HG03575 (cell line): ENCODE measurements at regions not wholly inside any gene's neighbourhood (a gene's known extent, or its start where the extent isn't known, plus 50 kb on each side); places are given as distances from the start of the nearest gene placed in this dataset.
"Not testable (repeated sequence)": the region's sequence is repeated elsewhere in the genome, so short reads cannot be mapped to it uniquely, and the experiment has no call there.

Source experiments
- ATAC-seq: cut with Tn5 transposase; IDR thresholded peaks from one replicate; pipeline ENCODE4 v1.9.1; 2021; ENCODE audit not compliant: unreplicated experiment, insufficient number of reproducible peaks, low FRiP score; ENCODE audit errors: extremely low read depth

- no peak for ATAC-seq
Measured at GRCh38 chr18:56492136-56492535, 146.3 kb downstream of the TXNL1 start.

- ATAC-seq: no peak
Measured at GRCh38 chr18:56490942-56491341, 147.4 kb downstream of the TXNL1 start.

GRCh38 chr18:56489893-56490292 lies 148.5 kb downstream of the TXNL1 start:
- no peak for ATAC-seq

GRCh38 chr18:56488739-56489138 lies 149.7 kb downstream of the TXNL1 start:
- no peak for ATAC-seq

GRCh38 chr18:56487801-56488200 lies 150.6 kb downstream of the TXNL1 start:
- ATAC-seq: no peak

GRCh38 chr18:56483386-56483785 lies 155.0 kb downstream of the TXNL1 start:
- no peak for ATAC-seq

GRCh38 chr18:56482813-56483212 lies 155.6 kb downstream of the TXNL1 start:
- ATAC-seq: not testable (repeated sequence)

- no peak for ATAC-seq
Measured at GRCh38 chr18:56481751-56482150, 156.6 kb downstream of the TXNL1 start.

GRCh38 chr18:56479841-56480240 lies 158.6 kb downstream of the TXNL1 start:
- ATAC-seq: no peak

DNA sequence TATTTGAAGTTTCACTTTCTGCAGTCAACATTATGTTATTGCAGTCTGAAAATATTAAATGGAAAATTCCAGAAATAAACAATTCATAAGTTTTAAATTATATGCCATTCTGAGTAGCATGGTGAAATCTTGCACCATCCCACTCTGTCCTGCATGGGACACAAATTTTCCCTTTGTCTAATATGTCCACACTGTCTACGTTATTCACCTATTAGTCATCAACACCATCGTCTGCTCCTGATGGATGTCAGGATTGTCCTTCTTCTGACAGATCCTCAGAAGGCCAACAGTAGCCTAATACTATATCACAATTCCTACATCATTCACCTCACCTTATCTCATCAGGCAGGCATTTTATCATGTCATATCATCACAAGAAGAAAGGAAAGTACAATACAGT lies 163.1 kb downstream of the TXNL1 start:
- ATAC-seq: no peak

DNA sequence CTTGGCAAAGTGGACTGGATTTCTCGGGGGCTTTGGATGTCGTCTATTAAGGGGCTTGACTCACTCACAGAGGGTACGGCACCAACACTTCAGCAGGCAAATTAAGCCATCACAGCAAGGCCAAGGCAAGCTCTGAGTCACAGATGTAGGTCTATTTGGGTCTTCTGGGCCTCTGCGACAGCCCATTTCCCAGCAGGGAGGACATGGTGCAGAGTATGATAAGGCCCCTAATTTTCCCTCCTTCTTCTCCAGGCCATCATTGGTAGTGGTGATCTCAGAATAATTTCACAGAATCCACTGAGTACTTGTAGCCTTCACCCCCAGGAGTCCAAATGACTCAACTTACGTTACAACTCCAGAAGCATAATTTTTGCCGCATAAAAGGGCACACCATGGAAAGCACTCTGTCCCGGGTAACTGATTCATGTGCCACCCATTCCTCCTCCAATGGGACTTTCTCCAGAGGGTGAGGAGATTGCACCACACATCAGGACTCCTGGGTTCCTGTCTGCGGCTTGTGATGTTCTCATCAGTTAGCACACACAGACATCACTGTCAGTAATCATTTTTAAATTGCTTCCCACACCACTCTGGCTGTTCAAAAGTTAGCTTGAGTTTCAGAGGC lies 164.9 kb downstream of the TXNL1 start:
- ATAC-seq: no peak

DNA sequence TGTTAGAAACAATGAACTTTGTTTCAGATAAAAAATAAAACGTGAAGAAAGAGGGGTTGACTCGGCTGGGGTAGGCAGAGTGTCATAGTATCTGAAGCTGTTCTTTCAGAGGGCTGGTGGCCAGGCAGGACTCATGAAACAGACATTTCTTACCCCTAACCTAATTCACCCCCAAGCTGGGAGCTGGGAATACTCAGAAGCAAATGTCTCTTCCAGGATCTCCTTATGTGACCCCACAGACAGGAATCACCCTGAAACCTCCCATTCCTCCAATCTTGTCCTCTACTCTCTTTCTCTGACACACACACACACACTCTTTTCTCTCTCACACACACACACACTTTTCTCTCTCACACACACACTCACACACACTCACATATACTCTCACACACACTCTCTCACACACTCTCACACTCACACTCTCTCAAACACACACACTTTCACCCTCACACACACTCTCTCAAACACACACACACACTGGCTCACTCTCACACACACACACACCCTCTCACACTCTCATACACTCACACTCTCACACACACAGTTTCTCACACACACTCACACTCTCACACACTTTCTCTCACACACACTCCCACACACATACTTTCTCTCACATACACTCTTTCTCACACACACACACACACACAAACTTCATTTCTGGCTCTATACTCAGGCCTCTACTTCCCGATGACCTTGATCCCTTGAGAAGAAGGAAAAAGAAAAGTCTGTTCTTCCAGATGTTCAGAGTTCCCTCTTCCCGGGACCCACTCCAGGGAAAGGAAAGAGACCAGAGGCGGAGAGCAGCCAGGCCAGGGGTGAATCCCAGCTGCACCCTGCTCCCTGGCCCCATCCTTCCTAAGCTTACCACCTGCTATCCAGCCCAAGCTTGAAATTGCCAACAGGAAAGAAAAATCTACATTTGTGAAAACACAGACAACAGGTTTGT lies 167.7 kb downstream of the TXNL1 start:
- no peak for ATAC-seq

DNA sequence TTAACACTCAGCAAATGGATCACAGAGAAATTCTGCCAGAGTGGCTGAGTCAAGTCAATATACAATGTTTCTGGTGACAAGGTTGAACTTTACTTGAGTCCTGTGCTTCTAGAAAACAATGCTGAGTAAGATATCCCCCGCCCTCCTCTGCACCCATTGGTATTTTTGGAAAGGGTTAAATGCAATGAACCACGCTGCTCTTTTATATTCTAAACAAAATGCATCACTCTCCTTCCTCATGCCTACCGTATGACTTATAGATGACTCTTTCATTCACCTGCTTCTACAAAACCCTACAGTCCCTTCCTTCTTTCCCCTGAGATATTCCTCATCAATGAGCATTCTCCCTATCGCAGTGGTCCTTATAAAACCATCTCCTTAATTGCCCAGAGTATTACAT lies 168.8 kb downstream of the TXNL1 start:
- no peak for ATAC-seq

GRCh38 chr18:56468396-56468795 lies 170.0 kb downstream of the TXNL1 start:
- ATAC-seq: no peak

GRCh38 chr18:56462276-56462675 lies 176.1 kb downstream of the TXNL1 start:
- no peak for ATAC-seq

- no peak for ATAC-seq
Measured at GRCh38 chr18:56461151-56461550, 177.2 kb downstream of the TXNL1 start.

DNA sequence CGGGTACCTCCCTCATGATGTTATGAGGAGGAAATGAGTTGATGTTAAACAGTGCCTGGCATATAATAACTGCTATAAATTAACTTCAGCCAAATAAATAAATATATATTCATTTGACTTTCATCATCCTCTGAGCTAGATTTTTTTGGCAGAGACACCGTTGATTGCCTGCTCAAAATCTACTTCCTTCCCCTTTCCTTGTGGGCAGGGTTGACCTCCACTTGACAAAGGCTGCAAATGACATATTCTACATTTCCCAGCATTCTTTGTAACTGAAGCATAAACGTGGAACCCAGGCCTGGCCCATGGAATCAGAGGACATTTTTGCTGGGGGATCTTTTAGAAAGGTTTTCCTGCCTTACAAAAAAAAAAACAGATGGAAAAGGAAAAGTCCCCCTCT lies 177.8 kb downstream of the TXNL1 start:
- ATAC-seq: no peak

GRCh38 chr18:56458770-56459712 lies 179.4 kb downstream of the TXNL1 start:
- no peak for ATAC-seq

DNA sequence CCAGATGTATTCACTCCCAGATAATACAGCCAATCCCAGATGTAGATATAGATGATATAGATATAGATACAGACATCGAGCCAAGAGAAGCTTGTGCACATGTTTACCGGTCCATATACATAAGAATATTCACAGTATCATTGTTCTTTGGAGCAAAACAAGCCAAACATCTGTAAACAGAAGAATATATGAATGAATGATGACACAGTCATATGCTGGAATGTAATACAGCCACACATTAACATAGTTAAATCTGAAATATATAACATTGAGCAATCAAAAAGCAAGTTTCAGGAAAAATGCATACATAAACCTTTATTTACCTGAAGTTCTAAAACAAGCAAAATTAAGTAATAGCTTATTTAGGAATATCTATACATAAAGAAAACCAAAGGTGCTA lies 182.5 kb downstream of the TXNL1 start:
- no peak for ATAC-seq
